H1 (cell line): ENCODE measurements at regions not wholly inside any gene's neighbourhood (a gene's known extent, or its start where the extent isn't known, plus 50 kb on each side); places are given as distances from the start of the nearest gene placed in this dataset.

Experiments
- ATF2 ChIP-seq: IDR thresholded peaks from 2 replicates; pipeline ENCODE4 v1.6.1; 2012; ENCODE audit warnings: low read length, inconsistent platforms
- BRCA1 ChIP-seq: IDR thresholded peaks from 2 replicates; pipeline ENCODE4 v1.6.1; 2012; ENCODE audit warnings: low read depth, low read length, improper control_type of control experiment
- CBX8 ChIP-seq: fragments of 300-800, 300-1000 bp; sonication (generic); IDR thresholded peaks from 2 replicates; pipeline ENCODE4 v1.7.1; 2016; ENCODE audit warnings: low read depth, low read length, borderline replicate concordance
- CTCF ChIP-seq, 3 experiments: IDR thresholded peaks; 1 replicate in 2 of 3; 2 replicates in 1 of 3; pipeline versions ENCODE4 v1.5.1 to v1.6.1; 2011; ENCODE audit warnings: low read length in 3 of 3, mild to moderate bottlenecking in 3 of 3, inconsistent platforms in 2 of 3, low read depth in 1 of 3, moderate library complexity in 1 of 3; ENCODE audit not compliant: insufficient read depth in 1 of 3; ENCODE audit errors: control extremely low read depth in 1 of 3
- EZH2 ChIP-seq: fragments of 200-600 bp; sonication (generic); IDR thresholded peaks from 2 replicates; pipeline ENCODE4 v1.7.1; 2012; ENCODE audit warnings: low read depth, mild to moderate bottlenecking, moderate library complexity, low read length, inconsistent platforms; ENCODE audit not compliant: severe bottlenecking
- JUN ChIP-seq: IDR thresholded peaks from 2 replicates; pipeline ENCODE4 v1.6.1; 2011; ENCODE audit warnings: low read depth, mild to moderate bottlenecking, improper control_type of control experiment, low read length
- POLR2AphosphoS5 ChIP-seq: IDR thresholded peaks from 2 replicates; pipeline ENCODE4 v1.6.1; 2011; ENCODE audit warnings: low read depth, low read length
- SRF ChIP-seq: IDR thresholded peaks from 2 replicates; pipeline ENCODE4 v1.6.1; 2011; ENCODE audit warnings: mild to moderate bottlenecking, low read depth, low read length, moderate library complexity
- TEAD4 ChIP-seq: IDR thresholded peaks from 2 replicates; pipeline ENCODE4 v1.6.1; 2012; ENCODE audit warnings: low read depth, low read length, inconsistent platforms, mixed read lengths

GRCh38 chr12:75644472-75645072, 133.2 kb upstream of the KRR1 start:
- no peak for TF ChIP-seq EZH2
- TF ChIP-seq ATF2: no peak
- TF ChIP-seq POLR2AphosphoS5: no peak
- TF ChIP-seq BRCA1: no peak
- no peak for TF ChIP-seq CTCF (IDR thresholded peaks at IDR 0.05; ENCODE audit: control extremely low read depth in 1 of 3, insufficient read depth in 1 of 3, low read depth in 1 of 3, low read length in 3 of 3)
- no peak for TF ChIP-seq SRF
- no peak for TF ChIP-seq TEAD4
- TF ChIP-seq CBX8: no peak
- TF ChIP-seq JUN: no peak
